ENCODE measurements at regions not wholly inside any gene's neighbourhood (a gene's known extent, or its start where the extent isn't known, plus 50 kb on each side); places are given as distances from the start of the nearest gene placed in this dataset.

GRCh38 chr10:120715171-120715570, 136.0 kb upstream of the WDR11 start:
- Histone ChIP-seq H3K4me3 (no peak overlapping the region), H3K27me3 (no peaks in the 10 kb centered on the region), H3K4me1 (no peaks in the 10 kb centered on the region), H3K9me3 (no peaks in the 10 kb centered on the region), H3K36me3 (no peaks in the 10 kb centered on the region), H3K27ac (no peak overlapping the region)
- TF ChIP-seq EP300 (IDR thresholded peaks at IDR 0.05; ENCODE audit: low read depth) = no peak
- no peak for TF ChIP-seq POLR2A (IDR thresholded peaks at IDR 0.05)
- TF ChIP-seq CTCF (IDR thresholded peaks at IDR 0.05) = no peak
- TF ChIP-seq POLR2AphosphoS5 (IDR thresholded peaks at IDR 0.05) = no peak
- in situ Hi-C loops (cut with MboI; ENCODE audit: low pct_ligation_motif_present in 1 of 4, low pct_unique_long_range_greater_than_20kb in 1 of 4, low sequenced_read_pairs in 3 of 4) = no loop called here
- 48 to 57% methylated on average over 3 of the region's 3 CpGs for whole genome bisulfite sequencing, 2 donors (ENCODE audit: low coverage in 1 of 2)
- DNase-seq = no peak
- intact Hi-C loops (cut with DNase I; ENCODE audit: low total_unique reads) = no loop called here

- Histone ChIP-seq H3K27ac (no peak overlapping the region), H3K36me3 (no peaks in the 10 kb centered on the region), H3K4me3 (no peak overlapping the region), H3K9me3 (no peaks in the 10 kb centered on the region), H3K27me3 (no peaks in the 10 kb centered on the region), H3K4me1 (no peaks in the 10 kb centered on the region)
- intact Hi-C loops (cut with DNase I; ENCODE audit: low total_unique reads) = no loop called here
- TF ChIP-seq EP300 (IDR thresholded peaks at IDR 0.05; ENCODE audit: low read depth) = no peak
- TF ChIP-seq CTCF (IDR thresholded peaks at IDR 0.05) = no peak
- TF ChIP-seq POLR2AphosphoS5 (IDR thresholded peaks at IDR 0.05) = no peak
- no peak for TF ChIP-seq POLR2A (IDR thresholded peaks at IDR 0.05)
- in situ Hi-C loops (cut with MboI; ENCODE audit: low pct_ligation_motif_present in 1 of 4, low pct_unique_long_range_greater_than_20kb in 1 of 4, low sequenced_read_pairs in 3 of 4) = no loop called here
- no peak for DNase-seq
Observed at GRCh38 chr10:120719333-120719732, 131.8 kb upstream of the WDR11 start.

GRCh38 chr10:120727001-120727400, 124.2 kb upstream of the WDR11 start:
- intact Hi-C loops (cut with DNase I; ENCODE audit: low total_unique reads) = no loop called here
- in situ Hi-C loops (cut with MboI; ENCODE audit: low pct_ligation_motif_present in 1 of 4, low pct_unique_long_range_greater_than_20kb in 1 of 4, low sequenced_read_pairs in 3 of 4) = loop anchor here in 1 of 4 donors (25.0 kb wide), 1 partner anchor 315 kb away; no protein-coding TSS in a partner anchor
- 37 to 54% methylated on average over 2 of the region's 2 CpGs for WGBS, 2 donors (ENCODE audit: low coverage in 1 of 2)
- no peaks in the 10 kb centered on the region for H3K36me3 ChIP-seq
- no peaks in the 10 kb centered on the region for H3K27me3 ChIP-seq
- H3K4me3 ChIP-seq = no peak overlapping the region
- no peaks in the 10 kb centered on the region for H3K9me3 ChIP-seq
- no peak overlapping the region for H3K27ac ChIP-seq
- DNase-seq = no peak
- TF ChIP-seq POLR2A (IDR thresholded peaks at IDR 0.05) = no peak
- TF ChIP-seq POLR2AphosphoS5 (IDR thresholded peaks at IDR 0.05) = no peak
- TF ChIP-seq CTCF (IDR thresholded peaks at IDR 0.05) = no peak
- TF ChIP-seq EP300 (IDR thresholded peaks at IDR 0.05; ENCODE audit: low read depth) = no peak
- H3K4me1 ChIP-seq = no peaks in the 10 kb centered on the region

GRCh38 chr10:120729547-120729946, 121.6 kb upstream of the WDR11 start:
- no peaks in the 10 kb centered on the region for H3K36me3 ChIP-seq
- H3K27ac ChIP-seq = no peak overlapping the region
- TF ChIP-seq CTCF (IDR thresholded peaks at IDR 0.05) (no peak), EP300 (IDR thresholded peaks at IDR 0.05; ENCODE audit: low read depth) (no peak), POLR2A (IDR thresholded peaks at IDR 0.05) (no peak), POLR2AphosphoS5 (IDR thresholded peaks at IDR 0.05) (no peak)
- intact Hi-C loops (cut with DNase I; ENCODE audit: low total_unique reads) (no loop called here), in situ Hi-C loops (cut with MboI; ENCODE audit: low pct_ligation_motif_present in 1 of 4, low pct_unique_long_range_greater_than_20kb in 1 of 4, low sequenced_read_pairs in 3 of 4) (loop anchor here in 1 of 4 donors (25.0 kb wide), 1 partner anchor 317 kb away; no protein-coding TSS in a partner anchor)
- no peak for DNase-seq
- H3K9me3 ChIP-seq = no peaks in the 10 kb centered on the region
- no peaks in the 10 kb centered on the region for H3K4me1 ChIP-seq
- 55% methylated on average over 1 of the region's 1 CpG; no CpG with 5 or more reads in 1 of the 2 donors for WGBS, 2 donors (ENCODE audit: low coverage in 1 of 2)
- H3K4me3 ChIP-seq = no peak overlapping the region
- H3K27me3 ChIP-seq = no peaks in the 10 kb centered on the region
